BLaER1 treated with 17β-estradiol and CSF1 and Interleukin-3, amounts not matched to agents 10 nM and 100 nM (cell line): ENCODE measurements at regions not wholly inside any gene's neighbourhood (a gene's known extent, or its start where the extent isn't known, plus 50 kb on each side); places are given as distances from the start of the nearest gene placed in this dataset.

ENCODE experiments used
- H3K27ac ChIP-seq, 11 experiments: shearing (Covaris generic); formaldehyde crosslinking; 2 replicates each; pipeline ENCODE4 v1.8.1; 2022
- H3K27me3 ChIP-seq, 11 experiments: shearing (Covaris generic); formaldehyde crosslinking; 2 replicates each; pipeline ENCODE4 v1.8.1; 2022
- H3K36me3 ChIP-seq, 11 experiments: shearing (Covaris generic); formaldehyde crosslinking; 2 replicates each; pipeline ENCODE4 v1.8.1; 2022
- H3K4me1 ChIP-seq, 10 experiments: shearing (Covaris generic); formaldehyde crosslinking; 2 replicates each; pipeline ENCODE4 v1.8.1; 2022
- H3K4me2 ChIP-seq, 11 experiments: shearing (Covaris generic); formaldehyde crosslinking; 2 replicates each; pipeline ENCODE4 v1.8.1; 2022
- H3K4me3 ChIP-seq, 10 experiments: shearing (Covaris generic); formaldehyde crosslinking; 2 replicates each; pipeline ENCODE4 v1.8.1; 2022
- H3K9ac ChIP-seq, 11 experiments: shearing (Covaris generic); formaldehyde crosslinking; 2 replicates each; pipeline ENCODE4 v1.8.1; 2022
- H3K9me3 ChIP-seq, 11 experiments: shearing (Covaris generic); formaldehyde crosslinking; replicated peaks in 1 of 11; 2 replicates each; pipeline ENCODE4 v1.8.1; 2022
- H4K20me1 ChIP-seq, 11 experiments: shearing (Covaris generic); formaldehyde crosslinking; 2 replicates each; pipeline ENCODE4 v1.8.1; 2022
- Cebpa-rat ChIP-seq, 11 experiments: shearing (Covaris generic); IDR thresholded peaks; 2 replicates each; pipeline ENCODE4 v1.8.1; 2022

DNA sequence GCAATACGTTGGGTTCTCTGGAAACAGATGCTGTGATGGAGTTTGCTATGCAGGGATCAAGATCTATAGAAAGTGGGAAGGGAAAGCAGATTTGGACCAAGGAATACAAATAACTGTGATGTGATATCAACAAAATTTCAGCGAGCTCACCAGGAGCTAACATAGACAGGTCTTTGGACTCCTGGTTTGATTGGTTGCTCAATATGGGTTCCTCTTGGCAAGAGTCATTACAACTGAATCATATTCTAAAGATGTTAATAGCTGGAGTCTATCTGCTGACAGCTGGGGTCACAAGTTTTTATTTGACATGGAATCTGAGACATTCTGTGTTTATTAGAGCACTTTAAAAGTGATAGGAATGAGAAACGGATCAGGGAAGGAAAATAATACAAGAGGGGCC, 637.6 kb upstream of the GNPDA2 start:
- no peaks in the 10 kb centered on the region for H4K20me1 ChIP-seq
- H3K9ac ChIP-seq, result no peak overlapping the region
- no peak overlapping the region for H3K27ac ChIP-seq
- no peaks in the 10 kb centered on the region for H3K36me3 ChIP-seq
- H3K4me3 ChIP-seq, result no peak overlapping the region
- no peak for TF ChIP-seq Cebpa-rat (IDR thresholded peaks at IDR 0.05)
- no peaks in the 10 kb centered on the region for H3K27me3 ChIP-seq
- peaks cover 0 to 8% (median 0%) of the 10 kb centered on the region in 11 experiments; a peak in 2 of 22 replicates for H3K9me3 ChIP-seq
- H3K4me1 ChIP-seq, result peaks cover 0 to 5% (median 0%) of the 10 kb centered on the region in 10 experiments; a peak in 2 of 20 replicates
- no peak overlapping the region for H3K4me2 ChIP-seq

GRCh38 chr4:45358573-45359506, 632.5 kb upstream of the GNPDA2 start:
- Histone ChIP-seq H3K27ac (no peak overlapping the region), H3K4me2 (peak overlapping the region in 1 of 11 experiments; percentile 36; a peak in 1 of 22 replicates), H3K9ac (no peak overlapping the region), H3K27me3 (no peaks in the 10 kb centered on the region), H3K36me3 (no peaks in the 10 kb centered on the region), H3K9me3 (peaks cover 0 to 8% (median 0%) of the 10 kb centered on the region in 11 experiments; a peak in 2 of 22 replicates), H4K20me1 (no peaks in the 10 kb centered on the region), H3K4me1 (peaks cover 0 to 15% (median 0%) of the 10 kb centered on the region in 10 experiments; a peak in 2 of 20 replicates), H3K4me3 (no peak overlapping the region)
- no peak for TF ChIP-seq Cebpa-rat (IDR thresholded peaks at IDR 0.05)

GRCh38 chr4:45353161-45353560, 626.8 kb upstream of the GNPDA2 start:
- Histone ChIP-seq H3K9ac (no peak overlapping the region), H3K4me1 (peaks cover 0 to 9% (median 0%) of the 10 kb centered on the region in 10 experiments; a peak in 4 of 20 replicates), H3K4me2 (no peak overlapping the region), H3K27me3 (no peaks in the 10 kb centered on the region), H3K27ac (no peak overlapping the region), H3K9me3 (no peaks in the 10 kb centered on the region), H4K20me1 (no peaks in the 10 kb centered on the region), H3K36me3 (no peaks in the 10 kb centered on the region), H3K4me3 (no peak overlapping the region)
- TF ChIP-seq Cebpa-rat (IDR thresholded peaks at IDR 0.05), result no peak

GRCh38 chr4:45350438-45350837, 624.1 kb upstream of the GNPDA2 start:
- no peaks in the 10 kb centered on the region for H4K20me1 ChIP-seq
- peak overlapping the region in 2 of 11 experiments; percentile 48 to 51; a peak in 4 of 22 replicates for H3K27ac ChIP-seq
- no peaks in the 10 kb centered on the region for H3K9me3 ChIP-seq
- no peaks in the 10 kb centered on the region for H3K36me3 ChIP-seq
- no peak overlapping the region for H3K9ac ChIP-seq
- H3K4me3 ChIP-seq, result no peak overlapping the region; a peak in 1 of 20 replicates
- no peaks in the 10 kb centered on the region for H3K27me3 ChIP-seq
- peaks cover 0 to 7% (median 0%) of the 10 kb centered on the region in 10 experiments; a peak in 4 of 20 replicates for H3K4me1 ChIP-seq
- peak overlapping the region; percentile 2 to 61 (median 41); a peak in 17 of 22 replicates for H3K4me2 ChIP-seq
- no peak for TF ChIP-seq Cebpa-rat (IDR thresholded peaks at IDR 0.05)

DNA sequence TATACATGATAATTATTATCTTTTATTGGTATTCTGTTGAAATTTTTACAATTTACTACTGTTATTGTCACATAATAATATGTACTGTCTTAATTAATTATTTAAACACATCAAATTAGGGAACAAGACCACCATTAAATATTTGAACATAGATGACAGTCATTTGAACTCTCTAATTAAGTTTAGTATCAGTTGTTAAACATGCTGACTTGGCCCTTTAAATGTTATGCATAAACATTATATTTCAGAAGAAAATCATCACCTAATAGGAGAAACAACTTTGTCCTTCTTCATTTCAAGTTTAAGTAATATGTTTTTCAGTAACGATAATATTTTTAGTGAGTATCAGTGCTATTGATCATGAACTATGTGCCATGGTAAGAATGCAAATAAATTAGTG, 623.5 kb upstream of the GNPDA2 start:
- H4K20me1 ChIP-seq, result no peaks in the 10 kb centered on the region
- H3K9ac ChIP-seq, result no peak overlapping the region
- H3K27me3 ChIP-seq, result no peaks in the 10 kb centered on the region
- H3K4me3 ChIP-seq, result no peak overlapping the region; a peak in 1 of 20 replicates
- H3K27ac ChIP-seq, result 0 out of 22 replicates have a peak overlapping the region, but pooled peaks of 1 of the 11 experiments have one; percentile 51
- no peak for TF ChIP-seq Cebpa-rat (IDR thresholded peaks at IDR 0.05)
- H3K36me3 ChIP-seq, result no peaks in the 10 kb centered on the region
- peak overlapping the region in 3 of 11 experiments; percentile 5 to 54 (median 42); a peak in 3 of 22 replicates for H3K4me2 ChIP-seq
- no peaks in the 10 kb centered on the region for H3K9me3 ChIP-seq
- H3K4me1 ChIP-seq, result peaks cover 0 to 7% (median 0%) of the 10 kb centered on the region in 10 experiments; a peak in 4 of 20 replicates

- Histone ChIP-seq H3K9ac (no peak overlapping the region), H4K20me1 (no peaks in the 10 kb centered on the region), H3K27me3 (no peaks in the 10 kb centered on the region), H3K4me3 (no peak overlapping the region), H3K27ac (no peak overlapping the region), H3K4me1 (peaks cover 0 to 7% (median 0%) of the 10 kb centered on the region in 10 experiments; a peak in 4 of 20 replicates), H3K9me3 (no peaks in the 10 kb centered on the region), H3K4me2 (no peak overlapping the region), H3K36me3 (no peaks in the 10 kb centered on the region)
- no peak for TF ChIP-seq Cebpa-rat (IDR thresholded peaks at IDR 0.05)
Observed at GRCh38 chr4:45346816-45347435, 620.6 kb upstream of the GNPDA2 start.

- H3K27ac ChIP-seq, result no peak overlapping the region
- H3K4me3 ChIP-seq, result no peak overlapping the region
- no peaks in the 10 kb centered on the region for H4K20me1 ChIP-seq
- TF ChIP-seq Cebpa-rat (IDR thresholded peaks at IDR 0.05), result no peak
- H3K36me3 ChIP-seq, result no peaks in the 10 kb centered on the region
- no peak overlapping the region for H3K9ac ChIP-seq
- no peak overlapping the region for H3K4me2 ChIP-seq
- H3K27me3 ChIP-seq, result no peaks in the 10 kb centered on the region
- no peaks in the 10 kb centered on the region for H3K9me3 ChIP-seq
- H3K4me1 ChIP-seq, result peaks cover 0 to 5% (median 0%) of the 10 kb centered on the region in 10 experiments; a peak in 4 of 20 replicates
Observed at GRCh38 chr4:45345558-45345957, 619.2 kb upstream of the GNPDA2 start.

- Histone ChIP-seq H3K36me3 (no peaks in the 10 kb centered on the region), H3K4me1 (0 out of 20 replicates have a peak, but pooled peaks cover 0 to 4% (median 0%) of the 10 kb centered on the region in 10 experiments), H3K9ac (no peak overlapping the region), H4K20me1 (no peaks in the 10 kb centered on the region), H3K27me3 (no peaks in the 10 kb centered on the region), H3K4me2 (no peak overlapping the region), H3K27ac (no peak overlapping the region), H3K4me3 (no peak overlapping the region), H3K9me3 (no peaks in the 10 kb centered on the region)
- TF ChIP-seq Cebpa-rat (IDR thresholded peaks at IDR 0.05), result no peak
Observed at GRCh38 chr4:45331802-45332201, 605.4 kb upstream of the GNPDA2 start.

GRCh38 chr4:45327544-45327943, 601.2 kb upstream of the GNPDA2 start:
- no peak overlapping the region for H3K4me3 ChIP-seq
- H4K20me1 ChIP-seq, result no peaks in the 10 kb centered on the region
- no peak overlapping the region for H3K9ac ChIP-seq
- no peaks in the 10 kb centered on the region for H3K9me3 ChIP-seq
- no peaks in the 10 kb centered on the region for H3K27me3 ChIP-seq
- H3K4me2 ChIP-seq, result no peak overlapping the region; a peak in 1 of 22 replicates
- TF ChIP-seq Cebpa-rat (IDR thresholded peaks at IDR 0.05), result no peak
- H3K36me3 ChIP-seq, result no peaks in the 10 kb centered on the region
- H3K4me1 ChIP-seq, result 0 out of 20 replicates have a peak, but pooled peaks cover 0 to 4% (median 0%) of the 10 kb centered on the region in 10 experiments
- no peak overlapping the region for H3K27ac ChIP-seq
